A549 (cell line): ENCODE measurements at regions not wholly inside any gene's neighbourhood (a gene's known extent, or its start where the extent isn't known, plus 50 kb on each side); places are given as distances from the start of the nearest gene placed in this dataset.

ENCODE experiments used
- ATAC-seq, 2 experiments: fragments of 200-7000 bp in 1 of 2; fragments of >200 bp in 1 of 2; cut with Nextera tagmentation in 1 of 2; cut with Tn5 transposase in 1 of 2; 3 replicates each; pipeline versions ENCODE4 v1.8.0 to v1.9.1; 2018 to 2020; ENCODE audit warnings: mild to moderate bottlenecking in 1 of 2, moderate library complexity in 1 of 2
- CTCF ChIA-PET: fragments of 300-600 bp; sonication (Branson Sonifier 250); formaldehyde crosslinking; extraction: SDS; loops from one replicate; lab custom pipeline; 2021; ENCODE audit warnings: antibody characterized with exemption, inconsistent platforms; lab: Yijun Ruan, JAX
- POLR2A ChIA-PET: fragments of 350-600 bp; formaldehyde crosslinking; extraction: SDS; loops from one replicate; lab custom pipeline; 2021; ENCODE audit warnings: antibody characterized with exemption, inconsistent platforms; lab: Yijun Ruan, JAX
- DNase-seq, 2 experiments: peaks; one replicate each; pipeline versions ENCODE4 v3.0.0 to v3.0.0-alpha.2; 2011 to 2016; ENCODE audit warnings: low read depth in 1 of 2, low spot score in 1 of 2
- FAIRE-seq: peaks from 2 replicates; lab custom pipeline; 2011; peaks lifted over from hg19 to GRCh38; lab: Jason Lieb, UNC
- H3K27ac ChIP-seq, 2 experiments: fragments of >200 bp; sonication (Bioruptor Twin); formaldehyde crosslinking; 3 replicates each; pipeline ENCODE4 v1.5.1; 2016 to 2017
- H3K4me1 ChIP-seq: fragments of >200 bp; sonication (Bioruptor Twin); formaldehyde crosslinking; 3 replicates; pipeline ENCODE4 v1.6.1; 2016
- H3K4me2 ChIP-seq: fragments of >200 bp; sonication (Bioruptor Twin); formaldehyde crosslinking; 3 replicates; pipeline ENCODE4 v1.6.1; 2016
- H3K4me3 ChIP-seq: fragments of >200 bp; sonication (Bioruptor Twin); formaldehyde crosslinking; 3 replicates; pipeline ENCODE4 v1.5.1; 2016
- H3K9me3 ChIP-seq: fragments of >200 bp; sonication (Bioruptor Twin); formaldehyde crosslinking; 3 replicates; pipeline ENCODE4 v1.6.1; 2016
- ATOH8 ChIP-seq: fragments of 250-450 bp; sonication (Bioruptor Pico); IDR thresholded peaks from 2 replicates; pipeline ENCODE4 v1.5.0; 2020; ENCODE audit warnings: low read depth, mild to moderate bottlenecking, moderate library complexity
- CBX8 ChIP-seq: fragments of 200-600 bp; sonication (generic); IDR thresholded peaks from 2 replicates; pipeline ENCODE4 v1.6.1; 2016
- CEBPB ChIP-seq, 2 experiments: fragments of >200 bp in 1 of 2; sonication (Bioruptor Twin) in 1 of 2; formaldehyde crosslinking in 1 of 2; IDR thresholded peaks; 2 replicates each; pipeline ENCODE4 v1.6.1; 2012 to 2016
- CTCF ChIP-seq: fragments of >200 bp; sonication (Bioruptor Twin); formaldehyde crosslinking; IDR thresholded peaks from 3 replicates; pipeline ENCODE4 v1.5.1; 2016
- HDAC2 ChIP-seq: fragments of 200-600 bp; sonication (generic); IDR thresholded peaks from 2 replicates; pipeline ENCODE4 v1.6.1; 2016
- JUN ChIP-seq, 2 experiments: fragments of >200 bp; sonication (Bioruptor Twin); formaldehyde crosslinking; IDR thresholded peaks; 2 replicates in 1 of 2; 3 replicates in 1 of 2; pipeline ENCODE4 v1.6.1; 2016 to 2017
- KDM1A ChIP-seq: fragments of 200-600 bp; sonication (generic); IDR thresholded peaks from 2 replicates; pipeline ENCODE4 v1.6.1; 2016; ENCODE audit warnings: low read depth, mild to moderate bottlenecking
- KDM5A ChIP-seq: fragments of 200-600 bp; sonication (generic); IDR thresholded peaks from 2 replicates; pipeline ENCODE4 v1.6.1; 2016; ENCODE audit warnings: antibody characterized with exemption, mild to moderate bottlenecking
- PBX3 ChIP-seq: IDR thresholded peaks from 2 replicates; pipeline ENCODE4 v1.6.1; 2012
- PHF8 ChIP-seq: fragments of 200-600 bp; sonication (generic); IDR thresholded peaks from 2 replicates; pipeline ENCODE4 v1.6.1; 2016; ENCODE audit warnings: low read depth, mild to moderate bottlenecking, antibody characterized with exemption, moderate library complexity, borderline replicate concordance
- RAD21 ChIP-seq, 2 experiments: fragments of >200 bp in 1 of 2; sonication (Bioruptor Twin) in 1 of 2; formaldehyde crosslinking in 1 of 2; IDR thresholded peaks in 1 of 2; conservative IDR thresholded peaks in 1 of 2; 2 replicates in 1 of 2; 3 replicates in 1 of 2; pipeline ENCODE4 v1.6.1; 2012 to 2018; ENCODE audit warnings: inconsistent platforms in 1 of 2
- RNF2 ChIP-seq: fragments of 200-600 bp; sonication (generic); IDR thresholded peaks from 2 replicates; pipeline ENCODE4 v1.6.1; 2016; ENCODE audit warnings: low read depth, mild to moderate bottlenecking, antibody characterized with exemption, moderate library complexity, borderline replicate concordance
- SMC3 ChIP-seq: fragments of >200 bp; sonication (Bioruptor Twin); formaldehyde crosslinking; IDR thresholded peaks from 3 replicates; pipeline ENCODE4 v1.6.1; 2018; ENCODE audit warnings: inconsistent platforms
- TFCP2L1 ChIP-seq: fragments of 250-450 bp; sonication (Bioruptor Pico); IDR thresholded peaks from 2 replicates; pipeline ENCODE4 v1.5.0; 2021; ENCODE audit warnings: mild to moderate bottlenecking
- ZC3H11A ChIP-seq: fragments of 450-650 bp; IDR thresholded peaks from 2 replicates; pipeline ENCODE4 v1.6.1; 2014; ENCODE audit warnings: antibody characterized with exemption, mild to moderate bottlenecking
- ZFP36 ChIP-seq: fragments of 450-650 bp; IDR thresholded peaks from 2 replicates; pipeline ENCODE4 v1.6.1; 2014; ENCODE audit warnings: borderline replicate concordance; ENCODE audit not compliant: partially characterized antibody
- ZSCAN20 ChIP-seq: fragments of 250-450 bp; sonication (Bioruptor Pico); IDR thresholded peaks from 2 replicates; pipeline ENCODE4 v1.8.0; 2022; ENCODE audit warnings: mild to moderate bottlenecking, moderate library complexity
- WGBS: methylation state at CpG from one replicate; pipeline ENCODE4 v1.1.6; 2017; ENCODE audit errors: missing lambda C conversion rate; 5-methylcytosine and 5-hydroxymethylcytosine counted together

GRCh38 chr5:130727830-130728229 lies 437.2 kb downstream of the HINT1 start (continued):
- TF ChIP-seq ZFP36 (no peak), TFCP2L1 (CRISPR knock-in tag) (no peak)
- TF ChIP-seq, all 56 proteins: peak for 0

GRCh38 chr5:130724658-130725057 lies 440.4 kb downstream of the HINT1 start:
- Histone ChIP-seq H3K27ac (no peak overlapping the region), H3K4me2 (no peak overlapping the region), H3K4me3 (no peak overlapping the region), H3K4me1 (no peaks in the 10 kb centered on the region), H3K9me3 (no peaks in the 10 kb centered on the region)
- POLR2A ChIA-PET: no interaction called here
- 78% methylated on average over 5 of the region's 5 CpGs for WGBS
- no peak for DNase-seq
- FAIRE-seq: no peak
- CTCF ChIA-PET: interaction anchor here (1.3 kb wide), 1 partner anchor 18 kb away, joined by 3 read pairs; no protein-coding TSS in a partner anchor
- TF ChIP-seq KDM5A (no peak), PBX3 (no peak)
- no peak for ATAC-seq

GRCh38 chr5:130720355-130720754 lies 444.7 kb downstream of the HINT1 start:
- peak; percentile 94 to 99 for ATAC-seq
- ChIA-PET POLR2A (no interaction called here), CTCF (interaction anchor here (0.6 kb wide), 1 partner anchor 314 kb away, joined by 4 read pairs; no protein-coding TSS in a partner anchor)
- WGBS: 8% methylated on average over 1 of the region's 1 CpG
- H3K4me2 ChIP-seq: no peak overlapping the region
- FAIRE-seq: peak; percentile 82
- no peak overlapping the region for H3K27ac ChIP-seq
- no peak overlapping the region for H3K4me3 ChIP-seq
- DNase-seq: peak; percentile 23 to 61
- TF ChIP-seq KDM1A (no peak), RAD21 (conservative IDR thresholded peaks at IDR 0.05 in 1 of 2, IDR thresholded peaks at IDR 0.05 in 1 of 2) (peak; percentile 78 to 79), SMC3 (peak; percentile 71; the same call in 2 of the 3 replicates), RNF2 (no peak), ZC3H11A (no peak), CTCF (peak; percentile 62)
- H3K9me3 ChIP-seq: no peaks in the 10 kb centered on the region
- H3K4me1 ChIP-seq: no peaks in the 10 kb centered on the region

GRCh38 chr5:130715541-130715940 lies 449.5 kb downstream of the HINT1 start:
- no peak overlapping the region for H3K4me2 ChIP-seq
- CTCF ChIA-PET: no interaction called here
- no peaks in the 10 kb centered on the region for H3K9me3 ChIP-seq
- no peak for TF ChIP-seq RAD21 (conservative IDR thresholded peaks at IDR 0.05 in 1 of 2, IDR thresholded peaks at IDR 0.05 in 1 of 2)
- no peak for TF ChIP-seq CBX8
- TF ChIP-seq ATOH8 (CRISPR knock-in tag): no peak
- TF ChIP-seq HDAC2: no peak
- no peak for TF ChIP-seq PHF8
- TF ChIP-seq ZSCAN20 (CRISPR knock-in tag): no peak
- TF ChIP-seq JUN (IDR thresholded peaks at IDR 0.05): no peak
- TF ChIP-seq CTCF: no peak
- no peak for TF ChIP-seq CEBPB (IDR thresholded peaks at IDR 0.05)
- TF ChIP-seq KDM1A: no peak
- TF ChIP-seq, all 56 proteins: peak for 0
- no peak for FAIRE-seq
- Histone ChIP-seq H3K27ac (no peak overlapping the region), H3K4me3 (no peak overlapping the region), H3K4me1 (peaks cover 23% of the 10 kb centered on the region)
- WGBS: 63% methylated on average over 3 of the region's 3 CpGs
- DNase-seq: no peak
- ATAC-seq: no peak
- POLR2A ChIA-PET: no interaction called here
